ENCODE measurements at regions not wholly inside any gene's neighbourhood (a gene's known extent, or its start where the extent isn't known, plus 50 kb on each side); places are given as distances from the start of the nearest gene placed in this dataset.

- TF ChIP-seq CTCF (IDR thresholded peaks at IDR 0.05), result no peak
- TF ChIP-seq POLR2A (IDR thresholded peaks at IDR 0.05), result no peak
Observed at GRCh38 chr5:28523416-28523815, 1485.0 kb upstream of the CDH9 start.

Measured in body of pancreas (tissue), 4 donors.